Glomerular endothelial cell (primary cell): ENCODE measurements at regions not wholly inside any gene's neighbourhood (a gene's known extent, or its start where the extent isn't known, plus 50 kb on each side); places are given as distances from the start of the nearest gene placed in this dataset.
A peak's percentile ranks its signal among the peaks of the same experiment; 100 is the strongest.
"Not testable (repeated sequence)": the region's sequence is repeated elsewhere in the genome, so short reads cannot be mapped to it uniquely, and the experiment has no call there.

Experiments used
- DNase-seq: peaks from one replicate; pipeline ENCODE4 v3.0.0-alpha.2; 2011; ENCODE audit warnings: low read depth, low spot score; ENCODE audit errors: extremely low read depth

DNA sequence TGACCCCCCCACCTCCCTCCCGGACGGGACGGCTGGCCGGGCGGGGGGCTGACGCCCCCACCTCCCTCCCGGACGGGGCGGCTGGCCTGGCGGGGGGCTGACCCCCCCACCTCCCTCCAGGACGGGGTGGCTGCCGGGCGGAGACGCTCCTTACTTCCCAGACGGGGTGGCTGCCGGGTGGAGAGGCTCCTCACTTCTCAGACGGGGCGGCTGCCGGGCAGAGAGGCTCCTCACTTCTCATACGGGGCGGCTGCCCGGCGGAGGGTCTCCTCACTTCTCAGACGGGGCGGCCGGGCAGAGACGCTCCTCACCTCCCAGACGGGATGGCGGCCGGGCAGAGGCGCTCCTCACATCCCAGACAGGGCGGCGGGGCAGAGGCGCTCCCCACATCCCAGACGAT lies 84.7 kb downstream of the OR2B2 start:
- not testable (repeated sequence) for DNase-seq

DNA sequence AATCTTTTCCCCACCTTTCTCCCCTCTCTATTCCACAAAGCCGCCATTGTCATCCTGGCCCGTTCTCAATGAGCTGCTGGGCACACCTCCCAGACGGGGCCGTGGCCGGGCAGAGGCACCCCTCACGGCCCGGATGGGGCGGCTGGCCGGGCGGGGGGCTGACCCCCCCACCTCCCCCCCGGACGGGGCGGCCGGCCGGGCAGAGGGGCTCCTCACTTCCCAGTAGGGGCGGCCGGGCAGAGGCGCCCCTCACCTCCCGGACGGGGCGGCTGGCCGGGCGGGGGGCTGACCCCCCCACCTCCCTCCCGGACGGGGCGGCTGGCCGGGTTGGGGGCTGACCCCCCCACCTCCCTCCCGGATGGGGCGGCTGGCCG lies 85.6 kb downstream of the OR2B2 start:
- not testable (repeated sequence) for DNase-seq

DNA sequence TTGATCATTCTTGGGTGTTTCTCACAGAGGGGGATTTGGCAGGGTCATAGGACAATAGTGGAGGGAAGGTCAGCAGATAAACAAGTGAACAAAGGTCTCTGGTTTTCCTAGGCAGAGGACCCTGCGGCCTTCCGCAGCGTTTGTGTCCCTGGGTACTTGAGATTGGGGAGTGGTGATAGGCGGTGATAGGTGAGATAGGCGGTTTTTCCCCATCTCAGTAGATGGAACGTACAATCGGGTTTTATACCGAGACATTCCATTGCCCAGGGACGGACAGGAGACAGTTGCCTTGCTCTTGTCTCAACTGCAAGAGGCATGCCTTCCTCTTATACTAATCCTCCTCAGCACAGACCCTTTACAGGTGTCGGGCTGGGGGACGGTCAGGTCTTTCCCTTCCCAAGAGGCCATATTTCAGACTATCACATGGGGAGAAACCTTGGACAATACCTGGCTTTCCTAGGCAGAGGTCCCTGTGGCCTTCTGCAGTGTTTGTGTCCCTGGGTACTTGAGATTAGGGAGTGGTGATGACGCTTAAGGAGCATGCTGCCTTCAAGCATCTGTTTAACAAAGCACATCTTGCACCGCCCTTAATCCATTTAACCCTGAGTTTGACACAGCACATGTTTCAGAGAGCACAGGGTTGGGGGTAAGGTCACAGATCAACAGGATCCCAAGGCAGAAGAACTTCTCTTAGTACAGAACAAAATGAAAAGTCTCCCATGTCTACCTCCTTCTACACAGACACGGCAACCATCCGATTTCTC lies 86.2 kb downstream of the OR2B2 start:
- DNase-seq = not testable (repeated sequence)

DNA sequence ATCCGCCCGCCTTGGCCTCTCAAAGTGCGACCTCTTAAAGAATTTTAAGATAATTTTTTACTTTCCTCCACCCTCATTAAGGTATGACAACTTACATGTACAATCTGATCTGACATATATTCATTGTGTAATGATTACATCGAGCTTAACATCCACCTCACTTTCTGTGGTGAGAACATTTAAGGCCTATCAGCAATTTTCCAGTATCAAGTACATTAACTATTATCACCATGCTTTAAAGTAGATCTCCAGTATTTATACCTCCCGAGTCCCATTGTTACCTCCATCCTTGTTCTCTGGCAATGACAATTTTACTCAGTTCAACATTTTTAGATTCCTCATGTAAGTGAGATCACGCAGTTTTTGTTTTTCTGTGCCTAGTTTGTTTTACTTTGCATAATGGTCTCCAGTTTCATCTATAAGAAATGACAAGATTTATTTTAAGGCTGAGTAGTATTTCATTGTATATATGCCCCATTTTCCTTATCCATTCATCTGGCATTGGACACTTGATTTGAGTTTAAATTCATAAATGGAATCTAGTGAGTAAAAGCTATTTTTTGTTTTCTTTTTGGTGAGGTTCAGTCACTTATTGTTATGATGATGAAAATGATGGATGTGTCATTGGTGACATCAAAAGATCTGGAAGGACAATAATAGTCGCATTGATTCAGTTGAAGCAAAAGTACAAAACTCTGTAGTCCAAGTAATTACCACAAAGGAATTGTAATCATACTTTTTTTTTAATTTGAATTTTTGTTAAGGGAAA lies 87.0 kb downstream of the OR2B2 start:
- DNase-seq = no peak

DNA sequence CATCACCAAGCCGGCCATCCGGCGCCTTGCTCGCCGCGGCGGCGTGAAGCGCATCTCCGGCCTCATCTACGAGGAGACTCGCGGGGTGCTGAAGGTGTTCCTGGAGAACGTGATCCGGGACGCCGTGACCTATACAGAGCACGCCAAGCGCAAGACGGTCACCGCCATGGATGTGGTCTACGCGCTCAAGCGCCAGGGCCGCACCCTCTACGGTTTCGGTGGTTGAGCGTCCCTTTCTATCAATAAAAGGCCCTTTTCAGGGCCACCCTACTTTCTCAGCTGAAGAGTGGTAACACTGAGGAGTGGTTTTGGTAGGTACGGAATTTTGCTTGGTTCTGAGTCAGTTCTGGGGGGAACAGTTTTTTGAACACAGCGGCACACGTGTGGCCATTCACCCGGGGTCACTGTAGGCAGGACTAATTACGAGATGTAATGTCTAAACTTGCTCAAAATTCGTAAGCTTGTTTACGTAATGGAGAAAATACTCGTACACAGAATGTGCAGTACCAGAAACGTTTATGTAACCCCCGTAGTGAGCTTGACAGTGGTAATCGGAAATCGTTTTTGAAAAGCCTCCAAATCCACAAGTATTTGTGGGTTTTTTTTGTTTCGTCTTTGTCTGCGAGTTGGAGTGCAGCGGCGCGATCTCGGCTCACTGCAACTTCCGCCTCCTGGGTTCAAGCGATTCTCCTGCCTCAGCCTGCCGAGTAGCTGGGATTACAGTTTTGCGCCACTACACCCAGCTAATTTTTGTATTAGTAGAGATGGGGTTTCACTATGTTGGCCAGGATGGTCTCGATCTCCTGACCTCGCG lies 87.8 kb downstream of the OR2B2 start:
- DNase-seq = not testable (repeated sequence)

DNA sequence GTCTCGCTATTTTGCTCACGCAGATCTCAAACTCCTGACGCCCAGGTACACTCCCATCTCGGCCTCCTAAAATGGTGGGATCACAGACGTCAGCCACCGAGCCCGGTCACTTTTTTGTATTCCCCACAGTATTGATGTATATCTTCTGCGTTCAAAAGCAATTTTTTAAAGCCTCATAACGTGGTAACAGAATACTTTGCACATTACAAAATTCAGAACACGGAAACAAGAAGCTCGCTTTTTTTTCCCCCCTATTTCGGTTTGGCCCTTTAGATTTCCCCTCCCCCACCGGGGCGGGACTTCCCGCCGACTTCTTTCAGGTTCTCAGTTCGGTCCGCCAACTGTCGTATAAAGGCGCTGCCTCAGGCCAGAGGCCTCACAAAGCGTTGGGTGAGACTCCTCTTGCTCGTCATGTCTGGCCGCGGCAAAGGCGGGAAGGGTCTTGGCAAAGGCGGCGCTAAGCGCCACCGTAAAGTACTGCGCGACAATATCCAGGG lies 88.4 kb downstream of the OR2B2 start:
- not testable (repeated sequence) for DNase-seq

DNA sequence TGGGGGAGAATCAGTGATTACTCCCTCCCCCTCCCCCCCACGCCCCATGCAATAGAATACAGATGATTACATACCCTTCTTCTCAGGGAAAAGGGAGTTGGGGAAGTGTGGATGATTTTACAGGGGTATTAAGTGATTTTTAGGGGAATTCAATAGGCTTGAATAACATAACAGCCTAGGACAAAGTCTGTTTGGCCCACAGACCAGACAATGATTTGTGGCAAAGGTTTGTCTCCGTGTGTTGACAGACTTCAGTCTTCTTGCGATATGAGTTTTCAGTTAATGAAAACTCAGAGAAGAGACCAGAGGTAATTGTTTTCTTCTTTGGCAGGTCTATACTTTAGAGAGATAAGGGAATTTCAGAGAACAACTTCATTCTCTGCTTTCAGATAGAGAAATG lies 95.3 kb downstream of the OR2B2 start:
- no peak for DNase-seq

DNA sequence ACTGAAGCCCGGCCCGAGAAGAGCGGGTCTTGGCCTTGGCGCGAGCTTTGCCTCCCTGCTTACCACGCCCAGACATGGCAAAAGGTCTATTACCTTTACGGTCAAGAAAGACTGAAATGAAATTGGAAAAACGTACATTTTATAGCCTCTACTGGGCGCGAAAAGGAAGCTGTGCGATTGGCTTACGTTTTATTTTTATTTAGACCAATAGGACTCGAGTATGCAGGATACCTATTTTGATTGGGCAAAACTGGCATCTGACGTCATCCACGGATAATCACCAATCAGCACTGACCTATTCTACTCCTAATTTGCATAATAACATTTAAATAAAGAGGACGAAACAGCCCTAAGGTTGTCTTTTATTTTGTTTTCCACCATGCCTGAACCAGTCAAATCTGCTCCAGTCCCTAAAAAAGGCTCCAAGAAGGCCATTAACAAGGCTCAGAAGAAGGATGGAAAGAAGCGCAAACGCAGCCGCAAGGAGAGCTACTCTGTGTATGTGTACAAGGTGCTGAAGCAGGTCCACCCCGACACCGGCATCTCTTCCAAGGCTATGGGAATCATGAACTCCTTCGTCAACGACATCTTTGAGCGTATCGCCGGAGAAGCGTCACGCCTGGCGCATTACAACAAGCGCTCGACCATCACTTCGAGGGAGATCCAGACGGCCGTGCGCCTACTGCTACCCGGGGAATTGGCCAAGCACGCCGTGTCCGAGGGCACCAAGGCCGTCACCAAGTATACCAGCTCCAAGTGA lies 97.4 kb downstream of the OR2B2 start:
- peak; percentile 94 for DNase-seq

DNA sequence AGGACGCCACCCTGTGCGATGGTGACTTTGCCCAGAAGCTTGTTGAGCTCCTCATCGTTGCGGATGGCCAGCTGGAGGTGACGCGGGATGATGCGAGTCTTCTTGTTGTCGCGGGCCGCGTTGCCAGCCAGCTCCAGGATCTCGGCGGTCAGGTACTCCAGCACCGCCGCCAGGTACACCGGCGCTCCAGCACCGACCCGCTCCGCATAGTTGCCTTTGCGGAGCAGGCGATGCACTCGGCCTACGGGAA lies 97.9 kb downstream of the OR2B2 start:
- not testable (repeated sequence) for DNase-seq

DNA sequence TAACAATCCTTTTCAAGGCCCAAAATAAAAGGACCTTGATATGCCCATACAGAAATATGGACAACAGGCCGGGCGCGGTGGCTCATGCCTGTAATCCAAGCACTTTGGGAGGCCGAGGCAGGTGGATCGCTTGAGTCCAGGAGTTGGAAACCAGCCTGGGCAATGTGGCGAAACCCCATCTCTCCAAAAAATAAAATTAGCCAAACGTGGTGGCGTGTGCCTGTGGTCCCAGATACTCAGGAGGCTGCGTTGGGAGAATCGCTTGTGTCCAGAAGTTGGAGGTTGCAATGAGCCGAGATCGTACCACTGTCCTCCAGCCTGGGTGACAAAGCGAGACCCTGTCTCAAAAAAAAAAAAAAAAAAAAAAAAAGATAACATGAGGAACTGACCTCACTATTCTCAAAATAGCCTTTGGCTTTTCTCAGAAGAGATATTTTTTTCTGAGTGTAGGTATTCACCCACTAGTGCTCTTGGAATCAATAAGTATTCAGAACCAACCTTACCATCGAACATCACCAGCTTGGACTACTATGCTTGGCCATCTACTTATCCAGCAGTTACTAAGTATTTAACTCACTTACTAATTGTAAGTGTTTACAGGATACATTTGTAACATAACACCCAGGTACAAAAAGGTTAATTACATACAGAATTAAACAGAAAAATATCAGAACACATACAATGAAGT lies 99.2 kb downstream of the OR2B2 start:
- no peak for DNase-seq

DNA sequence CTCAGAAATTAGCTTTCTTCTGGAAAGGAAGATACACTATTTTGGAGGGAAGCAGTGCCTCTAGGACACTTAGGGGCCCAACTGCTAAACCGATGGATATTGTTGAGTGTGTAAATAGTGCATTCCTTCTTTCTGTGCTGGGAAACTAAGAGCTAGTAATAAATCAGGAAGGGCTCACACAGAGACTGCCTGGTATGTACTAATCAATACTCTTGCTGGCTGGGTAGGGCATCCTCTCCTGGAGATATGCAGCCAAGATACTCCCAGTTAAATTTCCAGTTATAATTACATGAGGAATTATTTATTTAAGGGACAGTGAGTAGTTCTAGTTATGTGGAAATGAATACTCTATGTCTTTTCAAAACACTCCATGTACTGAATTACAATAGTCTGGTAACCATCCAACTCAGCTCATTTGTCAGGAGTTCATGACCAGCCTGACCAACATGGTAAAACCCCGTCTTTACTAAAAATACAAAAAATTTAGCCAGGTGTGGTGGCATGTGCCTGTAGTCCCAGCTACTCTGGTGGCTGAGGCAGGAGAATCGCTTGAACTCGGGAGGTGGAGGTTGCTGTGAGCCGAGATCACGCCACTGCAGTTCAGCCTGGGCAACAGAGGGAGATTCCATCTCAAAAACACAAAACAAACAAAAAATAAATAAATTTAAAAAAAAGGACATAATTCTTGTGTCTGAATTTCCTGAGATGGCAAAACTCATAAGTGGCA lies 100.0 kb downstream of the OR2B2 start:
- no peak for DNase-seq

DNA sequence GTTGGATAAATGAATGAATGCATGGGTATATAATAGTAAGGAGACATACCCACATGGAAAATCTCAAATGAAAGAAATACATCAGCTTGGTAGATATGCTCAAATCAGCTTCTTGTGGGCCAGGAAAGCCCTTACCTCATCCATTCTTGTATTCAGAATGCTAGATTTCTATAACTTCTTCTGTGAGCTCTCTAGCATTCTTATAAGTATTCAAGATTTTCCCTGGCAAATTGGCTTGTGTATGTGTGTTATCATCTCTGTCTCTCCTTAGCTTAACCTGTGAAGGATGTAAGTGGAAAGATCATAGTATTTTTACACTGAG lies 100.8 kb downstream of the OR2B2 start:
- DNase-seq = no peak

DNA sequence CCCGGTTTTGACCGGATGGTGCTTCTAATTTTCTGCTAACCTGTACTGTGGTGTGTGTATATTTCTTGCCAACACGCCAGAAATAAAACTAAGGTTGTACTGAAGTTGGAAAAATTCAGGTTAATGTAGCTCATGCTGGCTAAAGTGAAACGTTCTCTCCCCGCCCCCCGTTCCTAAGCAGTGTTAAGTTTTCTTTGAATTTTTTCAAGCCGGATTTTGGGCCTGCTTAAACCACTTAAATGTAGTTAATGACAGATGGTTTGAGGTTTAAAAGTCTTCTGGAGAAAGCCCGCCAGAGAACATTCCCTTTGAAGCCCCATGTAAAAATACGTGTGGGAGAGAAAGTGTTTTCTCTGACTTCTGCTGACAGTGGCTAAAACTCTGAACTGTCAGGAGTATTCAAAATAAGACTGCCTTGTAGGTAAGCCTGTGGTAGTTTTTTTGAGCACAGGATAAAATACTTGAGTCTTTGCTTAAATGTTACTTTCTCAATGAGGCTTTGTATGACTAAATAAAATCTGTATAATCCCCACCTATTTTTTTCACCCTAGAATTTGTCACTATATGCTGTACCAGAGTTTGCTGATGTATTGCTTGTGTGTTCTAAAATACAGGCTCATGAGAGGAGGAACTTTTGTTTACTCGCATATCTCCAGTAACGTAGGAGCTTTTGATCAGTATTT lies 101.3 kb downstream of the OR2B2 start:
- DNase-seq = no peak

DNA sequence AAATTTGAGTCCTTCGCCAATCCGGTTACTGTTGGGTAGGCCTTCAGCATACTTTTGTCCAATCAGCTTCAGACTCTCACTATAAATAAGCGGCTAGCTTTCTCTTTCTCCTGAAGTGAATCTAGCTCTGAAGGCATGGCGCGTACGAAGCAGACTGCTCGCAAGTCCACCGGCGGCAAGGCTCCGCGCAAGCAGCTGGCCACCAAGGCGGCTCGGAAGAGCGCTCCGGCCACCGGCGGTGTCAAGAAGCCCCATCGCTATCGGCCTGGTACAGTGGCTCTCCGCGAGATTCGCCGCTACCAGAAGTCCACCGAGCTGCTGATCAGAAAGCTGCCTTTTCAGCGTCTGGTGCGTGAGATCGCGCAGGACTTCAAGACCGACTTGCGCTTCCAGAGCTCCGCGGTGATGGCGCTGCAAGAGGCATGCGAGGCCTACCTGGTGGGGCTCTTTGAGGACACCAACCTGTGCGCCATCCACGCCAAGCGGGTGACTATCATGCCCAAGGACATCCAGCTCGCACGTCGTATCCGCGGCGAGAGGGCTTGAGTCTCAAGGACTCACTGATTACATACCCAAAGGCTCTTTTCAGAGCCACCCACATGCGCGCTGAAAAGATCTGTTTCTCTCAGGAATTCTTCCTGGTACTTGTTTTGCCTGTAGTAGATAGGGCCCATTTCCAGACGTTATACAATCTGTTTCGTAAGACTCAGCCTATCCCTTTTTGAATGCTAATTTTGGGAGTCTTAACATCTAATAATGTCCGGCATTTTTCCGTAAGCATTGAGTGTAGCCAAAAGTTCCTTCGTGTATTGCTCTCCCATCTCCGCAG lies 102.0 kb downstream of the OR2B2 start:
- peak; percentile 95 for DNase-seq

DNA sequence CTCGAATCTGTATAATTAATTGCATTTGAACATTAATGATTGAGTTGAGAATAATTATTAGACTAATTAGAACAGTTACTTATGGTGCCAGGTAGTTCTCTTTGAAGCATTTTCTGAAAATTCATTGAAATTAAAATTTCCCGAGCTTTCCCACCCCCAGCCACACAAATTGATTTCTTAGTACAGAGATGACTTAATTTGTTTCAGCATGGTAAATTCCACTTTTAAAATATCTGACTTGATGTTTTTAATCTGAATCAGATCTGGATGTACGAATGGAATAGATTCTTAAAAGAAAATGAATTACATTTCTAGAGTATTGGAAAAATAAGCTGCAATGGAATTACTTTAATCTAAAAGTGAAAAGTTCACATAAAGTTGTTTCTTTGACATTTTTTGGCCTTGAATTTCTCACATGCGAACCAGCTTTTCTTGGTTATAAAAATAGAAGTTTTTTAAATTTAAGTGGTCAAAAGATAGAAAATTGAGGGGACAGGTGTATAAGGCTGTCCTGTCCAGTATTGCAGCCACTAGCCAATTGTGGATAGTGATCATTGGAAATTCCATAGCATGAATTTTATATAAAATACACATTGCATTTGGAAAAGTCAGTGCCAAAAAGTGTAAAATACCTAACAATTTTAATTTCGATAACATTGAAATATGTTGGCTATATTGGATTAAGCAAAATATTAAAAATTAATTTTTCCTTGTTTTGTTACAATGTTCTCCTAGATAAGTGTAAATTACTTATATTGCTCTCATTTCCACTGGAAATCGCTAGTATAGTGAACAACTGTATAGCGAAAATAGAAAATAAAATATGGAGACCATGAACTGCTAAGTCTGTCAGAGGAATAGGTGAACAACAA lies 102.9 kb downstream of the OR2B2 start:
- DNase-seq = no peak

DNA sequence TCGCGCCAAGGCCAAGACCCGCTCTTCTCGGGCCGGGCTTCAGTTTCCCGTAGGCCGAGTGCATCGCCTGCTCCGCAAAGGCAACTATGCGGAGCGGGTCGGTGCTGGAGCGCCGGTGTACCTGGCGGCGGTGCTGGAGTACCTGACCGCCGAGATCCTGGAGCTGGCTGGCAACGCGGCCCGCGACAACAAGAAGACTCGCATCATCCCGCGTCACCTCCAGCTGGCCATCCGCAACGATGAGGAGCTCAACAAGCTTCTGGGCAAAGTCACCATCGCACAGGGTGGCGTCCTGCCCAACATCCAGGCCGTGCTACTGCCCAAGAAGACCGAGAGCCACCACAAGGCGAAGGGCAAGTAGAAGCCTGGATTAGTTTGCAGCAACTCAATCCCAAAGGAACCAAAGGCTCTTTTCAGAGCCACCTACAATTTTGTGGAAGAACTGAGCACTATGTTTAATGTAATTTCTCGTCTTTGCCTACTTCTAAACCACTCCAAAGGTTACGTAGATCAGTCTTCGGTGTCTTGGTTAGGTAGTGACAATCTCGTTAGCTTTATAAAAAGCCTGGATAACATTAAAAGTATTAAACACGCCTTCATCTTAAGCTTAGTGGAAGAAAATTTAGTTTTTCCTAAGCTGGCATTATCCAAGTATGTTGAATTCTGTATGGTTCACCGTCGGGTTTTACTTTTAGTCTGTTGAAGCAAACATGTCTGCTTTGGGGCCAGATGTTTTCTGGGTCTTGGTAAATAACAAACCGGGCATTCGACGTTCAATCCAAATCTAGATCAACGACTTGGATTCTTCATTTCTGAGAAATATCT lies 103.7 kb downstream of the OR2B2 start:
- DNase-seq = not testable (repeated sequence)
